H1 (cell line): ENCODE measurements at regions not wholly inside any gene's neighbourhood (a gene's known extent, or its start where the extent isn't known, plus 50 kb on each side); places are given as distances from the start of the nearest gene placed in this dataset.
"Not testable (repeated sequence)": the region's sequence is repeated elsewhere in the genome, so short reads cannot be mapped to it uniquely, and the experiment has no call there.

ENCODE experiments used
- CEBPB ChIP-seq: IDR thresholded peaks from 2 replicates; pipeline ENCODE4 v1.6.1; 2012; ENCODE audit warnings: low read depth, low read length
- CTCF ChIP-seq, 3 experiments: IDR thresholded peaks; 1 replicate in 2 of 3; 2 replicates in 1 of 3; pipeline versions ENCODE4 v1.5.1 to v1.6.1; 2011; ENCODE audit warnings: low read length in 3 of 3, mild to moderate bottlenecking in 3 of 3, inconsistent platforms in 2 of 3, low read depth in 1 of 3, moderate library complexity in 1 of 3; ENCODE audit not compliant: insufficient read depth in 1 of 3; ENCODE audit errors: control extremely low read depth in 1 of 3
- GABPA ChIP-seq: IDR thresholded peaks from 2 replicates; pipeline ENCODE4 v1.6.1; 2011; ENCODE audit warnings: mild to moderate bottlenecking, low read length, moderate library complexity, borderline replicate concordance; ENCODE audit not compliant: insufficient read depth
- GTF2F1 ChIP-seq: IDR thresholded peaks from 2 replicates; pipeline ENCODE4 v1.6.1; 2012; ENCODE audit warnings: low read depth, low read length, improper control_type of control experiment, borderline replicate concordance
- HDAC2 ChIP-seq, 2 experiments: fragments of 300-600 bp in 1 of 2; sonication (generic) in 1 of 2; IDR thresholded peaks; 2 replicates each; pipeline ENCODE4 v1.6.1; 2011 to 2012; ENCODE audit warnings: low read depth in 2 of 2, low read length in 2 of 2, mild to moderate bottlenecking in 2 of 2, moderate library complexity in 2 of 2, borderline replicate concordance in 1 of 2, inconsistent platforms in 1 of 2
- POLR2A ChIP-seq, 2 experiments: IDR thresholded peaks; 1 replicate in 1 of 2; 2 replicates in 1 of 2; pipeline ENCODE4 v1.6.1; 2011; ENCODE audit warnings: low read depth in 2 of 2, low read length in 2 of 2, mild to moderate bottlenecking in 2 of 2; ENCODE audit errors: control extremely low read depth in 1 of 2
- POLR2AphosphoS5 ChIP-seq: IDR thresholded peaks from 2 replicates; pipeline ENCODE4 v1.6.1; 2011; ENCODE audit warnings: low read depth, low read length
- RFX5 ChIP-seq: IDR thresholded peaks from 2 replicates; pipeline ENCODE4 v1.6.1; 2011; ENCODE audit warnings: low read depth, low read length, improper control_type of control experiment, borderline replicate concordance
- SP2 ChIP-seq: IDR thresholded peaks from 2 replicates; pipeline ENCODE4 v1.6.1; 2012; ENCODE audit warnings: mild to moderate bottlenecking, low read length, inconsistent platforms
- TBP ChIP-seq: IDR thresholded peaks from 2 replicates; pipeline ENCODE4 v1.6.1; 2011; ENCODE audit warnings: low read depth, low read length, improper control_type of control experiment
- TEAD4 ChIP-seq: IDR thresholded peaks from 2 replicates; pipeline ENCODE4 v1.6.1; 2012; ENCODE audit warnings: low read depth, low read length, inconsistent platforms, mixed read lengths
- TF ChIP-seq, protein P1 (sequence below): IDR thresholded peaks from 2 replicates; pipeline ENCODE4 v1.6.1; 2011; ENCODE audit warnings: low read length, improper control_type of control experiment
- TF ChIP-seq, protein P2 (sequence below): IDR thresholded peaks from 2 replicates; pipeline ENCODE4 v1.6.1; 2011; ENCODE audit warnings: low read depth, mild to moderate bottlenecking, low read length; ENCODE audit not compliant: insufficient read depth

- TF ChIP-seq POLR2AphosphoS5; POLR2A (IDR thresholded peaks at IDR 0.05; ENCODE audit: control extremely low read depth in 1 of 2, low read depth in 2 of 2, low read length in 2 of 2); TEAD4; GABPA; HDAC2 (IDR thresholded peaks at IDR 0.05; ENCODE audit: borderline replicate concordance in 1 of 2, low read depth in 2 of 2, low read length in 2 of 2); CEBPB; CTCF (IDR thresholded peaks at IDR 0.05; ENCODE audit: control extremely low read depth in 1 of 3, insufficient read depth in 1 of 3, low read depth in 1 of 3, low read length in 3 of 3); SP2; TBP; GTF2F1; RFX5: not testable (repeated sequence)
- TF ChIP-seq, protein P1, sequence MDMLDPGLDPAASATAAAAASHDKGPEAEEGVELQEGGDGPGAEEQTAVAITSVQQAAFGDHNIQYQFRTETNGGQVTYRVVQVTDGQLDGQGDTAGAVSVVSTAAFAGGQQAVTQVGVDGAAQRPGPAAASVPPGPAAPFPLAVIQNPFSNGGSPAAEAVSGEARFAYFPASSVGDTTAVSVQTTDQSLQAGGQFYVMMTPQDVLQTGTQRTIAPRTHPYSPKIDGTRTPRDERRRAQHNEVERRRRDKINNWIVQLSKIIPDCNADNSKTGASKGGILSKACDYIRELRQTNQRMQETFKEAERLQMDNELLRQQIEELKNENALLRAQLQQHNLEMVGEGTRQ: not testable (repeated sequence)
- TF ChIP-seq, protein P2, sequence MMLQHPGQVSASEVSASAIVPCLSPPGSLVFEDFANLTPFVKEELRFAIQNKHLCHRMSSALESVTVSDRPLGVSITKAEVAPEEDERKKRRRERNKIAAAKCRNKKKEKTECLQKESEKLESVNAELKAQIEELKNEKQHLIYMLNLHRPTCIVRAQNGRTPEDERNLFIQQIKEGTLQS: not testable (repeated sequence)
These were observed 314.3 kb upstream of the ZNF337 start for GRCh38 chr20:26010942-26011276.
